ENCODE measurements at regions not wholly inside any gene's neighbourhood (a gene's known extent, or its start where the extent isn't known, plus 50 kb on each side); places are given as distances from the start of the nearest gene placed in this dataset.

DNA sequence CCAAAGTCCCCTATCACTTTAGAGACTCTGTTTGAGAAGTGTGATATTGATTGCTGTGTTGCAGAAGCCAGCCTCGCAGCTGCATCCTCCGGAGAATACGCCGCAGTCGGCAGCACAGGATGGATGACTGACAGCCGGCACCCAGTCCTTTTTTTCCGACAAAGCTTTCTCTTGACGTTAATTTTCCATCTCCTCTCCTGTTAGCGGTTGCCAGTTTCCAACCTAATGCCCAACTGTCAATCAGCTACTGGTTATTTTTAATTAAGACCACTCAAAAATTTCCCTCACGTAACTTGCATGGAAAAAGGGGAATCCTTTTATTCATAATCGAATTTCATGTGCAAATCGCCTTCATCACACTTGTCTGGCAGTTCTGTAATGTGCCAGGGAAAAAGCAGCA is 953.9 kb downstream of the CDH11 start:
- TF ChIP-seq, protein P1, sequence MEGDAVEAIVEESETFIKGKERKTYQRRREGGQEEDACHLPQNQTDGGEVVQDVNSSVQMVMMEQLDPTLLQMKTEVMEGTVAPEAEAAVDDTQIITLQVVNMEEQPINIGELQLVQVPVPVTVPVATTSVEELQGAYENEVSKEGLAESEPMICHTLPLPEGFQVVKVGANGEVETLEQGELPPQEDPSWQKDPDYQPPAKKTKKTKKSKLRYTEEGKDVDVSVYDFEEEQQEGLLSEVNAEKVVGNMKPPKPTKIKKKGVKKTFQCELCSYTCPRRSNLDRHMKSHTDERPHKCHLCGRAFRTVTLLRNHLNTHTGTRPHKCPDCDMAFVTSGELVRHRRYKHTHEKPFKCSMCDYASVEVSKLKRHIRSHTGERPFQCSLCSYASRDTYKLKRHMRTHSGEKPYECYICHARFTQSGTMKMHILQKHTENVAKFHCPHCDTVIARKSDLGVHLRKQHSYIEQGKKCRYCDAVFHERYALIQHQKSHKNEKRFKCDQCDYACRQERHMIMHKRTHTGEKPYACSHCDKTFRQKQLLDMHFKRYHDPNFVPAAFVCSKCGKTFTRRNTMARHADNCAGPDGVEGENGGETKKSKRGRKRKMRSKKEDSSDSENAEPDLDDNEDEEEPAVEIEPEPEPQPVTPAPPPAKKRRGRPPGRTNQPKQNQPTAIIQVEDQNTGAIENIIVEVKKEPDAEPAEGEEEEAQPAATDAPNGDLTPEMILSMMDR (IDR thresholded peaks at IDR 0.05; ENCODE audit: low read length): no peak
- no peak for TF ChIP-seq EZH2 (optimal IDR thresholded peaks at IDR 0.05; ENCODE audit: low read depth, low read length)
